Body of pancreas (tissue), 4 donors: ENCODE measurements at regions not wholly inside any gene's neighbourhood (a gene's known extent, or its start where the extent isn't known, plus 50 kb on each side); places are given as distances from the start of the nearest gene placed in this dataset.

ENCODE experiments used
- CTCF ChIP-seq, 7 experiments: fragments of 450-650 bp in 4 of 7; fragments of 200-600 bp in 3 of 7; sonication (generic) in 3 of 7; IDR thresholded peaks; one replicate each; pipeline ENCODE4 v1.5.1; 2016 to 2019; ENCODE audit warnings: antibody characterized with exemption in 7 of 7
- POLR2A ChIP-seq, 3 donors: fragments of 450-650 bp; IDR thresholded peaks; one replicate each; pipeline ENCODE4 v1.6.1; 2016; ENCODE audit warnings: antibody characterized with exemption in 3 of 3, mild to moderate bottlenecking in 2 of 3

GRCh38 chr4:55731959-55732358 is 87.6 kb upstream of the EXOC1L start:
- TF ChIP-seq CTCF (IDR thresholded peaks at IDR 0.05) (no peak), POLR2A (IDR thresholded peaks at IDR 0.05) (no peak)
